Hepatocyte (in vitro differentiated cells): ENCODE measurements at regions not wholly inside any gene's neighbourhood (a gene's known extent, or its start where the extent isn't known, plus 50 kb on each side); places are given as distances from the start of the nearest gene placed in this dataset.
A peak's percentile ranks its signal among the peaks of the same experiment; 100 is the strongest.

Experiments
- DNase-seq: peaks from one replicate; pipeline ENCODE4 v3.0.0-alpha.2; 2016; ENCODE audit warnings: low spot score
- H2AFZ ChIP-seq: fragments of 200-600 bp; sonication (generic); 2 replicates; pipeline ENCODE4 v1.6.0; 2016; ENCODE audit warnings: antibody characterized with exemption, mild to moderate bottlenecking
- H3K27ac ChIP-seq: fragments of 200-600 bp; sonication (generic); 2 replicates; pipeline ENCODE4 v1.5.1; 2016; ENCODE audit warnings: mild to moderate bottlenecking
- H3K27me3 ChIP-seq: fragments of 200-600 bp; sonication (generic); 2 replicates; pipeline ENCODE4 v1.6.1; 2016
- H3K36me3 ChIP-seq: fragments of 200-600 bp; sonication (generic); replicated peaks from 2 replicates; pipeline ENCODE4 v1.5.1; 2016; ENCODE audit warnings: low read depth; ENCODE audit not compliant: insufficient read depth
- H3K4me1 ChIP-seq: fragments of 200-600 bp; sonication (generic); 2 replicates; pipeline ENCODE4 v1.5.1; 2016; ENCODE audit warnings: mild to moderate bottlenecking, moderate library complexity; ENCODE audit not compliant: insufficient read depth
- H3K4me2 ChIP-seq: fragments of 200-600 bp; sonication (generic); 2 replicates; pipeline ENCODE4 v1.6.0; 2016
- H3K4me3 ChIP-seq: fragments of 200-600 bp; sonication (generic); 2 replicates; pipeline ENCODE4 v1.5.1; 2016; ENCODE audit warnings: mild to moderate bottlenecking
- H3K79me2 ChIP-seq: fragments of 200-600 bp; sonication (generic); 2 replicates; pipeline ENCODE4 v1.6.0; 2017; ENCODE audit warnings: mild to moderate bottlenecking
- H3K9me2 ChIP-seq: fragments of 200-600 bp; sonication (generic); replicated peaks from 2 replicates; pipeline ENCODE4 v1.6.0; 2017; ENCODE audit warnings: mild to moderate bottlenecking; ENCODE audit not compliant: insufficient read depth
- H3K9me3 ChIP-seq: fragments of 200-600 bp; sonication (generic); 2 replicates; pipeline ENCODE4 v1.5.1; 2016; ENCODE audit warnings: low read depth, mild to moderate bottlenecking
- H4K20me1 ChIP-seq: fragments of 200-600 bp; sonication (generic); 2 replicates; pipeline ENCODE4 v1.6.0; 2016; ENCODE audit warnings: mild to moderate bottlenecking; ENCODE audit not compliant: insufficient read depth, poor library complexity, severe bottlenecking
- EZH2 ChIP-seq: fragments of 200-600 bp; sonication (generic); IDR thresholded peaks from 2 replicates; pipeline ENCODE4 v1.6.1; 2016; ENCODE audit warnings: antibody characterized with exemption, mild to moderate bottlenecking, borderline replicate concordance
- EZH2phosphoT487 ChIP-seq: fragments of 200-600 bp; sonication (generic); IDR thresholded peaks from one replicate; pipeline ENCODE4 v1.6.1; 2018; ENCODE audit warnings: antibody characterized with exemption, mild to moderate bottlenecking, low read depth, moderate library complexity; ENCODE audit not compliant: unreplicated experiment, severe bottlenecking
- WGBS: methylation state at CpG from one replicate; pipeline ENCODE4 v1.1.6; 2016; ENCODE audit warnings: low lambda C conversion rate; ENCODE audit errors: missing lambda C conversion rate; 5-methylcytosine and 5-hydroxymethylcytosine counted together
- TF ChIP-seq, protein P1 (sequence below): fragments of 200-600 bp; sonication (generic); IDR thresholded peaks from 2 replicates; pipeline ENCODE4 v1.5.1; 2016; ENCODE audit warnings: antibody characterized with exemption, mild to moderate bottlenecking; ENCODE audit not compliant: poor library complexity

DNA sequence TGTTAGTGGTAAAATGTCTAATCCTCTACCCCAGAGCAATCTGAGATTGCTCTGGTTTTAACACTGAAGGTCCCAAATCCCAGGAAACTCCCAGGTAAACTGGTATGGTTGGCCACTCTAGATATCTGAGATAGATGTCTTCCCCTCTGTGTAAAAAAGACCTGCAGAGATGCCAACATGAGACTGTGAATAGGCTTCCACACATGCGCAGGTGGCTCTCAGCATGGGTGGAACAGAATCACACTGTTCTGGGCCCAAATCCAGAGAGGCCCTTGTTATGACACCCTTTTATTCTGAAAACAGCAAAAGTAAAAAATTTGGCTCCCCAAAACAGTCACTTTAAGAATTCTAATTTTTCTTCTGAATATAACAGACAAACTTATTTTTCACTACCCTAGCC, 88.7 kb upstream of the BMP5 start:
- Histone ChIP-seq H3K4me2 (no peak overlapping the region), H4K20me1 (no peaks in the 10 kb centered on the region), H3K27ac (no peak overlapping the region), H3K4me3 (no peak overlapping the region), H3K4me1 (no peaks in the 10 kb centered on the region), H3K27me3 (no peaks in the 10 kb centered on the region), H3K9me2 (no peaks in the 10 kb centered on the region), H3K36me3 (no peaks in the 10 kb centered on the region), H3K79me2 (no peaks in the 10 kb centered on the region), H2AFZ (no peak overlapping the region), H3K9me3 (no peaks in the 10 kb centered on the region)
- TF ChIP-seq, protein P1, sequence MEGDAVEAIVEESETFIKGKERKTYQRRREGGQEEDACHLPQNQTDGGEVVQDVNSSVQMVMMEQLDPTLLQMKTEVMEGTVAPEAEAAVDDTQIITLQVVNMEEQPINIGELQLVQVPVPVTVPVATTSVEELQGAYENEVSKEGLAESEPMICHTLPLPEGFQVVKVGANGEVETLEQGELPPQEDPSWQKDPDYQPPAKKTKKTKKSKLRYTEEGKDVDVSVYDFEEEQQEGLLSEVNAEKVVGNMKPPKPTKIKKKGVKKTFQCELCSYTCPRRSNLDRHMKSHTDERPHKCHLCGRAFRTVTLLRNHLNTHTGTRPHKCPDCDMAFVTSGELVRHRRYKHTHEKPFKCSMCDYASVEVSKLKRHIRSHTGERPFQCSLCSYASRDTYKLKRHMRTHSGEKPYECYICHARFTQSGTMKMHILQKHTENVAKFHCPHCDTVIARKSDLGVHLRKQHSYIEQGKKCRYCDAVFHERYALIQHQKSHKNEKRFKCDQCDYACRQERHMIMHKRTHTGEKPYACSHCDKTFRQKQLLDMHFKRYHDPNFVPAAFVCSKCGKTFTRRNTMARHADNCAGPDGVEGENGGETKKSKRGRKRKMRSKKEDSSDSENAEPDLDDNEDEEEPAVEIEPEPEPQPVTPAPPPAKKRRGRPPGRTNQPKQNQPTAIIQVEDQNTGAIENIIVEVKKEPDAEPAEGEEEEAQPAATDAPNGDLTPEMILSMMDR, result no peak
- TF ChIP-seq EZH2 (no peak), EZH2phosphoT487 (no peak)
- DNase-seq, result no peak
- 89% methylated on average over 1 of the region's 1 CpG for WGBS

GRCh38 chr6:55963301-55963700, 87.9 kb upstream of the BMP5 start:
- H3K9me3 ChIP-seq, result no peaks in the 10 kb centered on the region
- H3K36me3 ChIP-seq, result no peaks in the 10 kb centered on the region
- 60% methylated on average over 3 of the region's 3 CpGs for WGBS
- no peak for DNase-seq
- H3K27me3 ChIP-seq, result no peaks in the 10 kb centered on the region
- peaks cover 4% of the 10 kb centered on the region for H3K4me1 ChIP-seq
- H3K4me3 ChIP-seq, result no peak overlapping the region
- no peaks in the 10 kb centered on the region for H4K20me1 ChIP-seq
- TF ChIP-seq, protein P1, result peak; percentile 20
- no peak for TF ChIP-seq EZH2phosphoT487
- H2AFZ ChIP-seq, result no peak overlapping the region
- no peaks in the 10 kb centered on the region for H3K79me2 ChIP-seq
- no peaks in the 10 kb centered on the region for H3K9me2 ChIP-seq
- no peak overlapping the region for H3K27ac ChIP-seq
- H3K4me2 ChIP-seq, result no peak overlapping the region

DNA sequence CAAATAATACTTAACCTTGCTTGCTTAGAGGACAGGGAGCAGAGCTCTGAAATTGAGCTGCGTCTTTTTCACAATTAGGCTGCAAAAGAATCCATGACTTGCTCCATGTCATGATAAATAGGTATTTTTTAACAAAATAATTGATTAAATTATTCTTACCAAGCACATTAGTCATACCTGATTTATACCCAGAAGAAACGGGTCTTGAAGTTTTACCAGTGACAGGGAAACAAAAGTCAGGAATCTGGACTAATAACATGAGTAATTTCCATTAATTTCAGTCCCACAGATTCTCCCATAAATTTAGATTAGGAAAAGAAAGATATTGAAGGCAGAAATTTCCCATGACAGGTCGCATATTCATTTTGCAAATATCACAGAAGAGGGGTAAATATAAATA, 85.0 kb upstream of the BMP5 start:
- WGBS, result 76% methylated on average over 3 of the region's 3 CpGs
- DNase-seq, result no peak
- TF ChIP-seq, protein P1, result no peak
- TF ChIP-seq EZH2, result no peak
- no peak for TF ChIP-seq EZH2phosphoT487
- H3K9me2 ChIP-seq, result no peaks in the 10 kb centered on the region
- H3K27me3 ChIP-seq, result no peaks in the 10 kb centered on the region
- H3K27ac ChIP-seq, result peak overlapping the region; percentile 11
- no peaks in the 10 kb centered on the region for H4K20me1 ChIP-seq
- no peaks in the 10 kb centered on the region for H3K9me3 ChIP-seq
- H3K36me3 ChIP-seq, result no peaks in the 10 kb centered on the region
- no peak overlapping the region for H2AFZ ChIP-seq
- peaks cover 4% of the 10 kb centered on the region for H3K4me1 ChIP-seq
- no peak overlapping the region for H3K4me2 ChIP-seq
- no peaks in the 10 kb centered on the region for H3K79me2 ChIP-seq
- no peak overlapping the region for H3K4me3 ChIP-seq

GRCh38 chr6:55958790-55959189, 83.4 kb upstream of the BMP5 start:
- Histone ChIP-seq H3K36me3 (no peaks in the 10 kb centered on the region), H3K4me2 (no peak overlapping the region), H3K9me2 (no peaks in the 10 kb centered on the region), H3K27ac (no peak overlapping the region), H2AFZ (no peak overlapping the region), H3K27me3 (no peaks in the 10 kb centered on the region), H4K20me1 (no peaks in the 10 kb centered on the region), H3K9me3 (no peaks in the 10 kb centered on the region), H3K4me1 (peaks cover 4% of the 10 kb centered on the region), H3K4me3 (no peak overlapping the region), H3K79me2 (no peaks in the 10 kb centered on the region)
- DNase-seq, result no peak
- TF ChIP-seq EZH2 (no peak), EZH2phosphoT487 (no peak)
- TF ChIP-seq, protein P1, result no peak
- 81% methylated on average over 1 of the region's 1 CpG for WGBS
